HG03196 (cell line): ENCODE measurements at regions not wholly inside any gene's neighbourhood (a gene's known extent, or its start where the extent isn't known, plus 50 kb on each side); places are given as distances from the start of the nearest gene placed in this dataset.
"Not testable (repeated sequence)": the region's sequence is repeated elsewhere in the genome, so short reads cannot be mapped to it uniquely, and the experiment has no call there.

Experiments
- ATAC-seq: cut with Tn5 transposase; IDR thresholded peaks from one replicate; pipeline ENCODE4 v1.9.1; 2021; ENCODE audit not compliant: unreplicated experiment

GRCh38 chr2:7696556-7696955, 779.3 kb downstream of the RNF144A start:
- not testable (repeated sequence) for ATAC-seq

GRCh38 chr2:7697052-7697451, 779.8 kb downstream of the RNF144A start:
- no peak for ATAC-seq

- no peak for ATAC-seq
Measured at GRCh38 chr2:7701791-7702190, 784.6 kb downstream of the RNF144A start.

GRCh38 chr2:7703048-7703447, 785.8 kb downstream of the RNF144A start:
- no peak for ATAC-seq

- no peak for ATAC-seq
Measured at GRCh38 chr2:7703543-7704144, 786.4 kb downstream of the RNF144A start.

- no peak for ATAC-seq
Measured at GRCh38 chr2:7704296-7704865, 787.2 kb downstream of the RNF144A start.

GRCh38 chr2:7706791-7707190, 789.6 kb downstream of the RNF144A start:
- ATAC-seq: no peak

- ATAC-seq: no peak
Measured at GRCh38 chr2:7707723-7708122, 790.5 kb downstream of the RNF144A start.

- no peak for ATAC-seq
Measured at GRCh38 chr2:7709907-7710306, 792.7 kb downstream of the RNF144A start.

- ATAC-seq: no peak
Measured at GRCh38 chr2:7711167-7711566, 794.0 kb downstream of the RNF144A start.

- ATAC-seq: no peak
Measured at GRCh38 chr2:7719876-7720275, 802.7 kb downstream of the RNF144A start.

GRCh38 chr2:7721413-7721995, 804.3 kb downstream of the RNF144A start:
- ATAC-seq: no peak

GRCh38 chr2:7722212-7722910, 805.1 kb downstream of the RNF144A start:
- no peak for ATAC-seq

GRCh38 chr2:7724336-7724735, 807.1 kb downstream of the RNF144A start:
- ATAC-seq: no peak

GRCh38 chr2:7725171-7725849, 808.1 kb downstream of the RNF144A start:
- no peak for ATAC-seq

- ATAC-seq: no peak
Measured at GRCh38 chr2:7725850-7726242, 808.6 kb downstream of the RNF144A start.

- no peak for ATAC-seq
Measured at GRCh38 chr2:7726989-7727388, 809.8 kb downstream of the RNF144A start.

- ATAC-seq: no peak
Measured at GRCh38 chr2:7728388-7728787, 811.2 kb downstream of the RNF144A start.

- ATAC-seq: no peak
Measured at GRCh38 chr2:7730449-7730848, 813.2 kb downstream of the RNF144A start.

- no peak for ATAC-seq
Measured at GRCh38 chr2:7730990-7731389, 813.8 kb downstream of the RNF144A start.

GRCh38 chr2:7732497-7732896, 815.3 kb downstream of the RNF144A start:
- ATAC-seq: no peak
